ENCODE measurements at regions not wholly inside any gene's neighbourhood (a gene's known extent, or its start where the extent isn't known, plus 50 kb on each side); places are given as distances from the start of the nearest gene placed in this dataset.

DNA sequence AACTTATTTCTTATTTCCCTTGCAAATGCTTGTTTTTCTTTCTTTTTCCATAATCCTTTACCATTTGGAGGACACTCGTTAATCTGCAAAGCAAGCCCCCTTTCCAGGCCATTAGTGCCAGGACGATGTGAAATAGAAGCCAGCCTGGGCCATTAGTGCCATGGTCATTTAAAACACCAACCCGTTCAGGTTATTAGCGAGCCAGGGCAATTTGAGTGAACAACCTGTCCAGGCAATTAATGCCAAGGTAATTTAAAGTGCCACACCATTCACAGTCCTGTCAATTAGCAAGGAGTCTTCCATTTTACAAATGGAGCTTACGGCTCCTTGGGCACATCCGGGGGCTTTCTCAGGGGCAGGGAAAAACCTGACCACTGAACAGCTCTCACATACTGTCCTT lies 370.6 kb downstream of the HRH4 start:
- DNase-seq = no peak
- Histone ChIP-seq H4K5ac (ENCODE audit: insufficient read length, low read depth, low read length) (no peak overlapping the region), H3T11ph (ENCODE audit: low read length) (no peak overlapping the region), H3K9me3 (ENCODE audit: control insufficient read depth, low read depth, low read length) (no peaks in the 10 kb centered on the region), H2BK20ac (ENCODE audit: low read depth, low read length, poor library complexity, severe bottlenecking) (no peak overlapping the region), H3K9ac (ENCODE audit: extremely low read depth, insufficient read length, low read length) (no peak overlapping the region), H2BK5ac (ENCODE audit: insufficient read length, low read length) (no peak overlapping the region), H3K4me1 (ENCODE audit: insufficient read depth, low read length) (peaks cover 4% of the 10 kb centered on the region), H4K91ac (ENCODE audit: insufficient read length, low read depth, low read length) (no peak overlapping the region), H3K79me1 (ENCODE audit: insufficient read depth, low read depth, low read length, poor library complexity, severe bottlenecking) (no peaks in the 10 kb centered on the region), H3K56ac (ENCODE audit: insufficient read length, low read depth, low read length) (no peak overlapping the region), H2AK5ac (ENCODE audit: insufficient read length, low read length) (no peak overlapping the region), H2AFZ (ENCODE audit: low read length) (no peak overlapping the region), H3K27me3 (ENCODE audit: insufficient read depth, low read length) (no peaks in the 10 kb centered on the region), H2BK15ac (ENCODE audit: low read depth, low read length) (no peak overlapping the region), H2BK12ac (ENCODE audit: insufficient read length, low read depth, low read length) (no peak overlapping the region), H2BK120ac (ENCODE audit: low read depth, low read length, poor library complexity, severe bottlenecking) (no peak overlapping the region), H4K20me1 (ENCODE audit: control insufficient read depth, insufficient read depth, insufficient read length) (no peaks in the 10 kb centered on the region), H4K8ac (replicated peaks; ENCODE audit: insufficient read length, low read depth, low read length) (no peak overlapping the region), H3K23ac (ENCODE audit: insufficient read length, low read depth, low read length) (no peak overlapping the region), H3K23me2 (ENCODE audit: insufficient read length, low read depth, low read length, poor library complexity, severe bottlenecking) (no peaks in the 10 kb centered on the region), H3K79me2 (ENCODE audit: insufficient read depth, low read length) (no peaks in the 10 kb centered on the region), H3K4me2 (ENCODE audit: insufficient read depth, insufficient read length, low read length) (no peak overlapping the region), H3K14ac (ENCODE audit: insufficient read depth, low read length) (no peak overlapping the region), H3K27ac (ENCODE audit: insufficient read length, low read depth, low read length) (no peak overlapping the region), H3K18ac (ENCODE audit: insufficient read length, low read depth, low read length) (no peak overlapping the region), H3K4ac (ENCODE audit: low read depth, low read length) (no peak overlapping the region)
- no peak overlapping the region for H3K27ac Mint-ChIP-seq
- no peak overlapping the region for H3K4me3 Mint-ChIP-seq
- no peaks in the 10 kb centered on the region for H3K9me3 Mint-ChIP-seq
- no CpG with 5 or more reads among the region's 6 CpGs for WGBS (ENCODE audit: extremely low coverage, insufficient read length, low lambda C conversion rate)
- H3K27me3 Mint-ChIP-seq (ENCODE audit: low read depth) = peaks cover 4% of the 10 kb centered on the region
- H3K36me3 Mint-ChIP-seq (ENCODE audit: insufficient read depth in 1 of 3, low read depth in 3 of 3) = no peaks in the 10 kb centered on the region
- TF ChIP-seq, protein P1, sequence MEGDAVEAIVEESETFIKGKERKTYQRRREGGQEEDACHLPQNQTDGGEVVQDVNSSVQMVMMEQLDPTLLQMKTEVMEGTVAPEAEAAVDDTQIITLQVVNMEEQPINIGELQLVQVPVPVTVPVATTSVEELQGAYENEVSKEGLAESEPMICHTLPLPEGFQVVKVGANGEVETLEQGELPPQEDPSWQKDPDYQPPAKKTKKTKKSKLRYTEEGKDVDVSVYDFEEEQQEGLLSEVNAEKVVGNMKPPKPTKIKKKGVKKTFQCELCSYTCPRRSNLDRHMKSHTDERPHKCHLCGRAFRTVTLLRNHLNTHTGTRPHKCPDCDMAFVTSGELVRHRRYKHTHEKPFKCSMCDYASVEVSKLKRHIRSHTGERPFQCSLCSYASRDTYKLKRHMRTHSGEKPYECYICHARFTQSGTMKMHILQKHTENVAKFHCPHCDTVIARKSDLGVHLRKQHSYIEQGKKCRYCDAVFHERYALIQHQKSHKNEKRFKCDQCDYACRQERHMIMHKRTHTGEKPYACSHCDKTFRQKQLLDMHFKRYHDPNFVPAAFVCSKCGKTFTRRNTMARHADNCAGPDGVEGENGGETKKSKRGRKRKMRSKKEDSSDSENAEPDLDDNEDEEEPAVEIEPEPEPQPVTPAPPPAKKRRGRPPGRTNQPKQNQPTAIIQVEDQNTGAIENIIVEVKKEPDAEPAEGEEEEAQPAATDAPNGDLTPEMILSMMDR (conservative IDR thresholded peaks at IDR 0.05) = no peak
- peaks cover 44 to 65% of the 10 kb centered on the region in 2 experiments for H3K4me1 Mint-ChIP-seq
